ENCODE measurements at regions not wholly inside any gene's neighbourhood (a gene's known extent, or its start where the extent isn't known, plus 50 kb on each side); places are given as distances from the start of the nearest gene placed in this dataset.

- CTCF ChIA-PET = interaction anchor here (0.6 to 21.8 kb wide), 2 partner anchors 162 to 344 kb away, joined by 3 to 741 read pairs; no protein-coding TSS in a partner anchor
- intact Hi-C loops (cut with micrococcal nuclease) = no loop called here
- Mint-ChIP-seq H3K36me3 (ENCODE audit: low read depth) (no peaks in the 10 kb centered on the region), H3K9me3 (no peaks in the 10 kb centered on the region), H3K4me1 (ENCODE audit: low read depth) (peaks cover 7% of the 10 kb centered on the region), H3K27me3 (ENCODE audit: low read depth) (peaks cover 14% of the 10 kb centered on the region), H3K27ac (no peak overlapping the region), H3K4me3 (no peak overlapping the region)
- DNase-seq = no peak
Measured at GRCh38 chr11:45095691-45096010, 50.8 kb upstream of the PRDM11 start.

DNA sequence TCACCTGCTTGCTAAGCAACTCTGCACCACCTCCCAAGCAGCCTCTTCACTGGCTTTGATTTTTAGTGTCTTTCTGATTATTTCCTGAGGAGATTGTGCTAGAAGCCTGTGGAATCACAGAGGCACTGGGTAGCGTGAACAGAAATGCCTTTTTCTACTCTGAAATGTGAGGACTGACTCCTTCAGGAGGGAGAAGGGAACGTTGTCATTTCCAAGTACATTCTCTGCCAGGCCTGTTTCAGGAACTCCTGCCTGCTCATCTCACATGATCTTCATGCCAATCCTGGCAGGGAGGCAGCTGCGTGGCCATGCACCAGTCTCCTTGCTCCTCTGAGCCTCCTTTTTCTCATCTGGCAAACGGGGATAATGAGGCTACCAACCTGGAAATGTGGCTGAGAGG lies 49.8 kb upstream of the PRDM11 start:
- DNase-seq = no peak
- H3K4me3 Mint-ChIP-seq = no peak overlapping the region
- CTCF ChIA-PET = interaction anchor here (1.2 to 21.8 kb wide), 2 partner anchors 18 to 163 kb away, joined by 3 to 741 read pairs; no protein-coding TSS in a partner anchor
- intact Hi-C loops (cut with micrococcal nuclease) = no loop called here
- H3K36me3 Mint-ChIP-seq (ENCODE audit: low read depth) = no peaks in the 10 kb centered on the region
- H3K9me3 Mint-ChIP-seq = no peaks in the 10 kb centered on the region
- H3K27ac Mint-ChIP-seq = no peak overlapping the region
- peaks cover 14% of the 10 kb centered on the region for H3K27me3 Mint-ChIP-seq (ENCODE audit: low read depth)
- peaks cover 5% of the 10 kb centered on the region for H3K4me1 Mint-ChIP-seq (ENCODE audit: low read depth)

Data from activated naive CD4-positive, alpha-beta T cell treated with anti-CD3 and anti-CD28 coated beads for 36 hours (primary cell).